B cell (primary cell): ENCODE measurements at regions not wholly inside any gene's neighbourhood (a gene's known extent, or its start where the extent isn't known, plus 50 kb on each side); places are given as distances from the start of the nearest gene placed in this dataset.

Source experiments
- ATAC-seq: fragments of 200-7000 bp; cut with Tn5 transposase; one replicate; pipeline ENCODE4 v1.10.0; 2021; ENCODE audit warnings: low read depth, mild to moderate bottlenecking, moderate number of reproducible peaks, moderate library complexity
- CTCF ChIA-PET: fragments of 350-600 bp; sonication (Branson Sonifier 250); formaldehyde crosslinking; loops from one replicate; lab custom pipeline; 2021; ENCODE audit warnings: antibody characterized with exemption, inconsistent platforms; lab: Charles Lee
- POLR2A ChIA-PET: fragments of 350-600 bp; sonication (Branson Sonifier 250); formaldehyde crosslinking; loops from one replicate; lab custom pipeline; 2021; ENCODE audit warnings: antibody characterized with exemption; lab: Charles Lee
- DNase-seq: peaks from one replicate; pipeline ENCODE4 v3.0.0; 2013
- H2AFZ ChIP-seq: 2 replicates; pipeline ENCODE4 v1.6.1; 2012; ENCODE audit warnings: mild to moderate bottlenecking, low read depth, low read length; ENCODE audit not compliant: insufficient read depth, poor library complexity, severe bottlenecking
- H3K27ac ChIP-seq, 2 donors: 1 replicate in 1 of 2; 2 replicates in 1 of 2; pipeline ENCODE4 v1.5.1; 2012 to 2013; ENCODE audit warnings: low read length in 2 of 2, mild to moderate bottlenecking in 2 of 2, moderate library complexity in 1 of 2
- H3K27me3 ChIP-seq, 4 experiments: fragments of 200-600 bp in 1 of 4; sonication (generic) in 1 of 4; replicated peaks in 1 of 4; 1 replicate in 2 of 4; 2 replicates in 2 of 4; pipeline versions ENCODE4 v1.6.1 to v1.7.0; 2013 to 2016; ENCODE audit warnings: low read length in 3 of 4, mild to moderate bottlenecking in 2 of 4, mixed read lengths in 1 of 4, moderate library complexity in 1 of 4; ENCODE audit not compliant: insufficient read depth in 4 of 4, control insufficient read depth in 3 of 4; ENCODE audit errors: control extremely low read depth in 1 of 4
- H3K36me3 ChIP-seq, 2 experiments: replicated peaks in 1 of 2; 1 replicate in 1 of 2; 2 replicates in 1 of 2; pipeline versions ENCODE4 v1.6.1 to v1.7.1; 2013; ENCODE audit warnings: low read length in 1 of 2; ENCODE audit not compliant: insufficient read depth in 2 of 2, control insufficient read depth in 1 of 2; ENCODE audit errors: control extremely low read depth in 1 of 2, extremely low read depth in 1 of 2
- H3K4me1 ChIP-seq, 2 donors: fragments of 200-600 bp in 1 of 2; sonication (generic) in 1 of 2; 1 replicate in 1 of 2; 2 replicates in 1 of 2; pipeline versions ENCODE4 v1.5.1 to v1.6.1; 2013 to 2017; ENCODE audit warnings: low read length in 2 of 2; ENCODE audit not compliant: control insufficient read depth in 2 of 2, insufficient read depth in 2 of 2
- H3K4me2 ChIP-seq: replicated peaks from 2 replicates; pipeline ENCODE3; 2012; ENCODE audit warnings: mild to moderate bottlenecking, low read depth, low read length; ENCODE audit not compliant: poor library complexity, severe bottlenecking
- H3K4me3 ChIP-seq, 5 experiments: fragments of 200-600 bp in 1 of 5; sonication (generic) in 1 of 5; 1 replicate in 3 of 5; 2 replicates in 2 of 5; pipeline versions ENCODE4 v1.5.1 to v1.7.0; 2011 to 2016; ENCODE audit warnings: low read length in 4 of 5, mild to moderate bottlenecking in 4 of 5, low read depth in 2 of 5, control low read depth in 1 of 5, moderate library complexity in 1 of 5; ENCODE audit not compliant: insufficient read depth in 1 of 5; ENCODE audit errors: control extremely low read depth in 1 of 5, extremely low read depth in 1 of 5
- H3K79me2 ChIP-seq: fragments of 200-600 bp; sonication (generic); one replicate; pipeline ENCODE4 v1.6.0; 2016; ENCODE audit warnings: low read length; ENCODE audit not compliant: control insufficient read depth, insufficient read depth
- H3K9ac ChIP-seq: fragments of 200-600 bp; sonication (generic); 2 replicates; pipeline ENCODE4 v1.6.1; 2017; ENCODE audit warnings: mild to moderate bottlenecking, low read length, moderate library complexity
- H3K9me3 ChIP-seq, 3 donors: one replicate each; pipeline versions ENCODE4 v1.6.1 to v1.7.1; 2013; ENCODE audit warnings: low read length in 2 of 3; ENCODE audit not compliant: control insufficient read depth in 2 of 3, insufficient read depth in 1 of 3; ENCODE audit errors: control extremely low read depth in 1 of 3
- H4K20me1 ChIP-seq: 2 replicates; pipeline ENCODE4 v1.6.0; 2012; ENCODE audit warnings: mild to moderate bottlenecking, low read length; ENCODE audit not compliant: insufficient read depth, control insufficient read depth, poor library complexity, severe bottlenecking
- H3K27ac Mint-ChIP-seq: one replicate; pipeline ENCODE4 v1.8.0; 2021; ENCODE audit warnings: mixed read lengths
- H3K27me3 Mint-ChIP-seq: one replicate; pipeline ENCODE4 v1.8.0; 2021; ENCODE audit warnings: mixed read lengths
- H3K4me1 Mint-ChIP-seq: one replicate; pipeline ENCODE4 v1.8.0; 2021; ENCODE audit warnings: mixed read lengths
- H3K4me3 Mint-ChIP-seq: one replicate; pipeline ENCODE4 v1.8.0; 2021; ENCODE audit warnings: mixed read lengths
- H3K9me3 Mint-ChIP-seq: one replicate; pipeline ENCODE4 v1.8.0; 2022; ENCODE audit warnings: mixed read lengths; ENCODE audit not compliant: insufficient read depth
- EZH2 ChIP-seq: IDR thresholded peaks from 2 replicates; pipeline ENCODE4 v1.6.1; 2012; ENCODE audit warnings: borderline replicate concordance, low read depth, mild to moderate bottlenecking, moderate library complexity, low read length; ENCODE audit not compliant: insufficient read depth, poor library complexity, severe bottlenecking
- WGBS: methylation state at CpG from one replicate; pipeline ENCODE4 v1.1.5; 2013; ENCODE audit warnings: missing lambda C conversion rate; ENCODE audit not compliant: insufficient coverage; 5-methylcytosine and 5-hydroxymethylcytosine counted together
- intact Hi-C: fragments of 100-400 bp; cut with micrococcal nuclease; formaldehyde crosslinking; loops from one replicate; pipeline ENCODE4 v1.10.0; 2022
- TF ChIP-seq, protein P1 (sequence below): fragments of 200-600 bp; IDR thresholded peaks from one replicate; pipeline ENCODE4 v1.8.0; 2022; ENCODE audit warnings: antibody characterized with exemption, mild to moderate bottlenecking

DNA sequence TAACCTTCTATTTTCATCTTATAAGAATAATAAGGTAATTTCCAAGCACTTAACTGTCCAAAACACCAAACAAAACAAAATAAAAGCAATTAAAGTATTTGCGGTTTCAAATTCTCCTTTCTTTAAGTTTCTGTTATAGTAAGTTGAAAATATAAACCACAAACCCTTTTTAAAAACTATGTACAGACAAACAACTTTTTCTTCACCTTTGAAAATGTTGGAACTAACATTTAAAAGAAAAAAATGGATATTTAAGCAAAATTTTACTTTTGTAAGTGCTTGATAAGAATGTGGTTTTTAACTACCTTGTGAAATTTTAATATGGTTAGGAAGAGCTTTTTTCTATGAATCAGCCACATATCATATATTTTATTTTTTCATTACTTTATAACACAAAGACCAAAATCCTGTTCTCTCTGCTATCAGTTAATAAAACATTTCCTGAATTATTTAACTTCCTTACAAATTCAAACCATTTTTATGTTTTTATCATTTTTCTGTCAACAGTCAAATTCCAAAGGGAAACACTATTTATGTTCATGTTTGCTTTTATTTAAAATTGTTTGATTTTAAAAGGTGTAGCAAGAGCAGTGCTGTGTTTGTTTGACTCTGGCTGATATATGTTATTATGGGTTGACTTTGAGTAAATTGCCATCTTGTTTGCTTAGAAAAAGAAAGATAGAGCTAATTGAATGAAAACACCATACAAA, 554.1 kb upstream of the KLHL1 start:
- no peak for TF ChIP-seq EZH2
- TF ChIP-seq, protein P1, sequence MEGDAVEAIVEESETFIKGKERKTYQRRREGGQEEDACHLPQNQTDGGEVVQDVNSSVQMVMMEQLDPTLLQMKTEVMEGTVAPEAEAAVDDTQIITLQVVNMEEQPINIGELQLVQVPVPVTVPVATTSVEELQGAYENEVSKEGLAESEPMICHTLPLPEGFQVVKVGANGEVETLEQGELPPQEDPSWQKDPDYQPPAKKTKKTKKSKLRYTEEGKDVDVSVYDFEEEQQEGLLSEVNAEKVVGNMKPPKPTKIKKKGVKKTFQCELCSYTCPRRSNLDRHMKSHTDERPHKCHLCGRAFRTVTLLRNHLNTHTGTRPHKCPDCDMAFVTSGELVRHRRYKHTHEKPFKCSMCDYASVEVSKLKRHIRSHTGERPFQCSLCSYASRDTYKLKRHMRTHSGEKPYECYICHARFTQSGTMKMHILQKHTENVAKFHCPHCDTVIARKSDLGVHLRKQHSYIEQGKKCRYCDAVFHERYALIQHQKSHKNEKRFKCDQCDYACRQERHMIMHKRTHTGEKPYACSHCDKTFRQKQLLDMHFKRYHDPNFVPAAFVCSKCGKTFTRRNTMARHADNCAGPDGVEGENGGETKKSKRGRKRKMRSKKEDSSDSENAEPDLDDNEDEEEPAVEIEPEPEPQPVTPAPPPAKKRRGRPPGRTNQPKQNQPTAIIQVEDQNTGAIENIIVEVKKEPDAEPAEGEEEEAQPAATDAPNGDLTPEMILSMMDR, result no peak
- Mint-ChIP-seq H3K4me1 (no peaks in the 10 kb centered on the region), H3K9me3 (peaks cover 2% of the 10 kb centered on the region), H3K27me3 (no peaks in the 10 kb centered on the region), H3K4me3 (no peak overlapping the region), H3K27ac (no peak overlapping the region)
- intact Hi-C loops, result no loop called here
- Histone ChIP-seq H3K4me2 (no peak overlapping the region), H2AFZ (no peak overlapping the region), H3K36me3 (no peaks in the 10 kb centered on the region), H3K79me2 (no peaks in the 10 kb centered on the region), H3K27ac (no peak overlapping the region), H3K27me3 (no peaks in the 10 kb centered on the region), H3K9me3 (no peaks in the 10 kb centered on the region), H3K4me3 (no peak overlapping the region), H3K4me1 (no peaks in the 10 kb centered on the region), H4K20me1 (no peaks in the 10 kb centered on the region), H3K9ac (no peak overlapping the region)
- ChIA-PET POLR2A (no interaction called here), CTCF (no interaction called here)
- ATAC-seq, result no peak
- no peak for DNase-seq
- WGBS, result no CpG with 5 or more reads among the region's 1 CpG

DNA sequence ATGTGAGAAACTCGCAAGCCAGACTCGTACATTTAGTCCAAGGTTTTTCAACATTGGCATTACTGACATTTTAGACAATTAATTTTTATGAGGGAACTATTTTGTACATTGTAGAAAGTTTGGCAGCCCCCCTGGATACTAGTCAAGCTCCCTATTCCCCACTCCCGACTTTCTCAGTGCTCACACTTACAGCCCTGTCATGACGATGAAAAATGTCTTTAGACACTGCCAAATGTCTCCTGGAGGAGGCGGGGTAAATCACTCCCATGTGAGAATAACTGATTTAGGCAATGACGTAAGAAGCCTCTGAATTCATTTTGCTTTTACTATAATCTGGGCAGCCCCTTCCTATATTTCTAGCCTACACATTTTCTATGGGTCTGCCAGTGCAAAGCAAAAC, 535.8 kb upstream of the KLHL1 start:
- ATAC-seq (no peak), DNase-seq (no peak)
- TF ChIP-seq EZH2, result no peak
- TF ChIP-seq, protein P1, result no peak
- Histone ChIP-seq H3K4me2 (no peak overlapping the region), H3K36me3 (no peaks in the 10 kb centered on the region), H3K4me3 (no peak overlapping the region), H3K79me2 (no peaks in the 10 kb centered on the region), H3K27me3 (no peaks in the 10 kb centered on the region), H3K27ac (no peak overlapping the region), H4K20me1 (no peaks in the 10 kb centered on the region), H2AFZ (no peak overlapping the region), H3K4me1 (no peaks in the 10 kb centered on the region), H3K9me3 (no peaks in the 10 kb centered on the region), H3K9ac (no peak overlapping the region)
- Mint-ChIP-seq H3K4me3 (no peak overlapping the region), H3K9me3 (peaks cover 6% of the 10 kb centered on the region), H3K27ac (no peak overlapping the region), H3K4me1 (no peaks in the 10 kb centered on the region), H3K27me3 (no peaks in the 10 kb centered on the region)
- ChIA-PET CTCF (no interaction called here), POLR2A (no interaction called here)
- 90% methylated on average over 4 of the region's 6 CpGs for WGBS
- intact Hi-C loops, result no loop called here
